ENCODE measurements at regions not wholly inside any gene's neighbourhood (a gene's known extent, or its start where the extent isn't known, plus 50 kb on each side); places are given as distances from the start of the nearest gene placed in this dataset.

DNA sequence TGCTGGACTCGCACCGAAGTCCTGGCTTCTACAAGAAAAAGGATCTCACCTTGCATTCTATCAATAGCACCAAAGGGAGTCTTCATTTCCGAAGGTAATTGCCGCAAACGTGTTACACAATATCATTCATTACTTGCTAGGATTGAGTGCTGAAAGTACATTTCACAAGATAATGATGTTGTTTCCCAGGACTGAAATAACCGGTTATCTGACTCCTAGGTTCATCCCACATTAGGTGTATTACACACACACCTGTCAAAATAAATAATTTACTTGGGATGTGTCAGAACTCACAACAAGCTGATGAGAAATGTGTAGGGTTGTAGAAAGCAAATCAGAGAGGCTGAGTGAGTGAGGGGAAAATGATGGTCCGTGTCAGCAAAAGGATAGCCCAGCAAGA, 219.4 kb upstream of the RHOBTB1 start:
- TF ChIP-seq POLR2AphosphoS5 (IDR thresholded peaks at IDR 0.05; ENCODE audit: low read depth, low read length) (no peak), TAF1 (IDR thresholded peaks at IDR 0.05; ENCODE audit: low read depth, low read length) (no peak), POLR2A (IDR thresholded peaks at IDR 0.05; ENCODE audit: low read depth, low read length) (no peak)
